CD4-positive, alpha-beta T cell (primary cell): ENCODE measurements at regions not wholly inside any gene's neighbourhood (a gene's known extent, or its start where the extent isn't known, plus 50 kb on each side); places are given as distances from the start of the nearest gene placed in this dataset.

Experiments used
- ATAC-seq: fragments of 200-7000 bp; cut with Tn5 transposase; one replicate; pipeline ENCODE4 v1.10.0; 2022; ENCODE audit warnings: mild to moderate bottlenecking; ENCODE audit not compliant: poor library complexity
- CTCF ChIA-PET: fragments of 350-600 bp; sonication (Branson Sonifier 250); formaldehyde crosslinking; loops from one replicate; lab custom pipeline; 2021; ENCODE audit warnings: antibody characterized with exemption, inconsistent platforms; lab: Charles Lee
- POLR2A ChIA-PET: fragments of 350-600 bp; sonication (Branson Sonifier 250); formaldehyde crosslinking; loops from one replicate; lab custom pipeline; 2021; ENCODE audit warnings: antibody characterized with exemption, inconsistent platforms; lab: Charles Lee
- DNase-seq, 14 experiments: peaks; one replicate each; pipeline ENCODE4 v3.0.0-alpha.2; 2013 to 2020; ENCODE audit warnings: mixed read lengths in 2 of 14
- H3K27ac ChIP-seq, 2 donors: one replicate each; pipeline versions ENCODE4 v1.5.1 to v1.7.0; 2013; ENCODE audit warnings: low read length in 2 of 2, low read depth in 1 of 2, mild to moderate bottlenecking in 1 of 2
- H3K27me3 ChIP-seq, 2 experiments: 1 replicate in 1 of 2; 2 replicates in 1 of 2; pipeline versions ENCODE4 v1.6.1 to v1.7.0; 2013; ENCODE audit warnings: low read length in 2 of 2, control low read depth in 1 of 2, mild to moderate bottlenecking in 1 of 2, moderate library complexity in 1 of 2; ENCODE audit not compliant: insufficient read depth in 2 of 2, control insufficient read depth in 1 of 2
- H3K36me3 ChIP-seq: one replicate; pipeline ENCODE4 v1.6.1; 2013; ENCODE audit warnings: low read length, control low read depth; ENCODE audit not compliant: insufficient read depth
- H3K4me1 ChIP-seq: one replicate; pipeline ENCODE4 v1.6.1; 2013; ENCODE audit warnings: low read length, control low read depth; ENCODE audit not compliant: insufficient read depth
- H3K4me3 ChIP-seq: one replicate; pipeline ENCODE4 v1.5.1; 2013; ENCODE audit warnings: mild to moderate bottlenecking, low read length, moderate library complexity
- H3K9me3 ChIP-seq, 2 experiments: 1 replicate in 1 of 2; 2 replicates in 1 of 2; pipeline versions ENCODE4 v1.6.1 to v1.7.0; 2013; ENCODE audit warnings: low read length in 2 of 2, mild to moderate bottlenecking in 2 of 2, control low read depth in 1 of 2, moderate library complexity in 1 of 2; ENCODE audit not compliant: control insufficient read depth in 1 of 2, insufficient read depth in 1 of 2
- H3K27ac Mint-ChIP-seq: one replicate; pipeline ENCODE4 v1.8.0; 2020; ENCODE audit warnings: mixed read lengths
- H3K27me3 Mint-ChIP-seq: one replicate; pipeline ENCODE4 v1.8.0; 2021; ENCODE audit warnings: mixed read lengths
- H3K36me3 Mint-ChIP-seq: one replicate; pipeline ENCODE4 v1.8.0; 2021; ENCODE audit warnings: low read depth, mixed read lengths
- H3K4me1 Mint-ChIP-seq: one replicate; pipeline ENCODE4 v1.8.0; 2021; ENCODE audit warnings: low read depth, mixed read lengths
- H3K4me3 Mint-ChIP-seq: one replicate; pipeline ENCODE4 v1.8.0; 2020; ENCODE audit warnings: mild to moderate bottlenecking, mixed read lengths
- H3K9me3 Mint-ChIP-seq: one replicate; pipeline ENCODE4 v1.8.0; 2020; ENCODE audit warnings: mixed read lengths
- intact Hi-C, 2 experiments: fragments of 100-400 bp; cut with DNase I in 1 of 2; cut with micrococcal nuclease in 1 of 2; formaldehyde crosslinking; loops; one replicate each; pipeline versions ENCODE4 v1.15.1 to v1.9.0; 2023 to 2025; cut with DNase I, micrococcal nuclease
- TF ChIP-seq, protein P1 (sequence below): fragments of 200-600 bp; IDR thresholded peaks from one replicate; pipeline ENCODE4 v1.8.0; 2022; ENCODE audit warnings: antibody characterized with exemption, mild to moderate bottlenecking

DNA sequence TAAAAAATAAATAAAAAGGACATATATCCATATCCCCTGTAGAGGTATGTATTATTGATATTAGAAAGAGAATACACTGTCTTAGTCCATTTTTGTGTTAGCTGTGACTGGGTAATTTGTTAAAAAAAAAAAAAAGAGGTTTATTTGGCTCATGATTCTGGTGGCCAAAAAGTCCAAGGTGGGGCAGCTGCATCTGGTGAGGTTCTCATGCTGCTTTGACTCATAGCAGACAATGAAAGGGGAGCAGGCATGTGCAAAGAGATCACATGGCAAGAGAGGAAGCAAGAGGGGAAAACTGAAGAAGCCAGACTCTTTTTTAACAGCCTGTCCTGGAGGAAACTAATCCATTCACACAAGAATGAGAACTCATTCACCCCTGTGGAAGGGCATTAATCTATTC, 101.6 kb upstream of the MAP4K3 start:
- CTCF ChIA-PET: no interaction called here
- no peaks in the 10 kb centered on the region for H3K4me1 Mint-ChIP-seq
- H3K36me3 Mint-ChIP-seq: no peaks in the 10 kb centered on the region
- TF ChIP-seq, protein P1, sequence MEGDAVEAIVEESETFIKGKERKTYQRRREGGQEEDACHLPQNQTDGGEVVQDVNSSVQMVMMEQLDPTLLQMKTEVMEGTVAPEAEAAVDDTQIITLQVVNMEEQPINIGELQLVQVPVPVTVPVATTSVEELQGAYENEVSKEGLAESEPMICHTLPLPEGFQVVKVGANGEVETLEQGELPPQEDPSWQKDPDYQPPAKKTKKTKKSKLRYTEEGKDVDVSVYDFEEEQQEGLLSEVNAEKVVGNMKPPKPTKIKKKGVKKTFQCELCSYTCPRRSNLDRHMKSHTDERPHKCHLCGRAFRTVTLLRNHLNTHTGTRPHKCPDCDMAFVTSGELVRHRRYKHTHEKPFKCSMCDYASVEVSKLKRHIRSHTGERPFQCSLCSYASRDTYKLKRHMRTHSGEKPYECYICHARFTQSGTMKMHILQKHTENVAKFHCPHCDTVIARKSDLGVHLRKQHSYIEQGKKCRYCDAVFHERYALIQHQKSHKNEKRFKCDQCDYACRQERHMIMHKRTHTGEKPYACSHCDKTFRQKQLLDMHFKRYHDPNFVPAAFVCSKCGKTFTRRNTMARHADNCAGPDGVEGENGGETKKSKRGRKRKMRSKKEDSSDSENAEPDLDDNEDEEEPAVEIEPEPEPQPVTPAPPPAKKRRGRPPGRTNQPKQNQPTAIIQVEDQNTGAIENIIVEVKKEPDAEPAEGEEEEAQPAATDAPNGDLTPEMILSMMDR: no peak
- H3K27ac Mint-ChIP-seq: no peak overlapping the region
- Histone ChIP-seq H3K4me3 (no peak overlapping the region), H3K4me1 (no peaks in the 10 kb centered on the region), H3K27ac (no peak overlapping the region), H3K36me3 (no peaks in the 10 kb centered on the region), H3K27me3 (no peaks in the 10 kb centered on the region), H3K9me3 (no peaks in the 10 kb centered on the region)
- intact Hi-C loops: no loop called here
- H3K27me3 Mint-ChIP-seq: no peaks in the 10 kb centered on the region
- H3K9me3 Mint-ChIP-seq: no peaks in the 10 kb centered on the region
- DNase-seq (no peak), ATAC-seq (no peak)
- POLR2A ChIA-PET: no interaction called here
- H3K4me3 Mint-ChIP-seq: no peak overlapping the region

DNA sequence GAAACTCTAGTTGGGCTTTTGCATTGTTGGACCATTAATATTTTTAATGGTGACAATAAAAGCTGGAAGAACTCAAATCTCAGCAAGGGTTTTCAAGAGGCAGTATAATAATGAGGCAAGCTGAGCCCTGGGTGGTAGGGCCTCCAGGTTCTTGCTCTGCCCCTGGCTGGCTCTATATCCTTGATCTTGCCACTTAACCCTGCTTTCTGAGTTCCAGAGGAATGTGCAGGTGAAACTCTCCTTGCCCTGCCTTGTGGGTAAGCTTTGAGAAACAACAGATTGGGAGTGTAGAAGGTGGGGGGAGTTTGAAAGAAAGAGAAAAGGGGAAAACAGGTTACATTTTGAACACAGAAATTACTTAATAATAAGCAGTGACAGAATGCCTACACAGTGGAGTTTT, 103.3 kb upstream of the MAP4K3 start:
- H3K27me3 ChIP-seq: no peaks in the 10 kb centered on the region
- DNase-seq (no peak), ATAC-seq (no peak)
- H3K4me3 ChIP-seq: no peak overlapping the region
- ChIA-PET CTCF (no interaction called here), POLR2A (no interaction called here)
- H3K36me3 ChIP-seq: no peaks in the 10 kb centered on the region
- TF ChIP-seq, protein P1: no peak
- H3K36me3 Mint-ChIP-seq: no peaks in the 10 kb centered on the region
- no peak overlapping the region for H3K27ac ChIP-seq
- H3K27me3 Mint-ChIP-seq: no peaks in the 10 kb centered on the region
- no peaks in the 10 kb centered on the region for H3K9me3 ChIP-seq
- H3K27ac Mint-ChIP-seq: no peak overlapping the region
- intact Hi-C loops: no loop called here
- no peaks in the 10 kb centered on the region for H3K4me1 ChIP-seq
- no peaks in the 10 kb centered on the region for H3K9me3 Mint-ChIP-seq
- no peak overlapping the region for H3K4me3 Mint-ChIP-seq
- no peaks in the 10 kb centered on the region for H3K4me1 Mint-ChIP-seq

DNA sequence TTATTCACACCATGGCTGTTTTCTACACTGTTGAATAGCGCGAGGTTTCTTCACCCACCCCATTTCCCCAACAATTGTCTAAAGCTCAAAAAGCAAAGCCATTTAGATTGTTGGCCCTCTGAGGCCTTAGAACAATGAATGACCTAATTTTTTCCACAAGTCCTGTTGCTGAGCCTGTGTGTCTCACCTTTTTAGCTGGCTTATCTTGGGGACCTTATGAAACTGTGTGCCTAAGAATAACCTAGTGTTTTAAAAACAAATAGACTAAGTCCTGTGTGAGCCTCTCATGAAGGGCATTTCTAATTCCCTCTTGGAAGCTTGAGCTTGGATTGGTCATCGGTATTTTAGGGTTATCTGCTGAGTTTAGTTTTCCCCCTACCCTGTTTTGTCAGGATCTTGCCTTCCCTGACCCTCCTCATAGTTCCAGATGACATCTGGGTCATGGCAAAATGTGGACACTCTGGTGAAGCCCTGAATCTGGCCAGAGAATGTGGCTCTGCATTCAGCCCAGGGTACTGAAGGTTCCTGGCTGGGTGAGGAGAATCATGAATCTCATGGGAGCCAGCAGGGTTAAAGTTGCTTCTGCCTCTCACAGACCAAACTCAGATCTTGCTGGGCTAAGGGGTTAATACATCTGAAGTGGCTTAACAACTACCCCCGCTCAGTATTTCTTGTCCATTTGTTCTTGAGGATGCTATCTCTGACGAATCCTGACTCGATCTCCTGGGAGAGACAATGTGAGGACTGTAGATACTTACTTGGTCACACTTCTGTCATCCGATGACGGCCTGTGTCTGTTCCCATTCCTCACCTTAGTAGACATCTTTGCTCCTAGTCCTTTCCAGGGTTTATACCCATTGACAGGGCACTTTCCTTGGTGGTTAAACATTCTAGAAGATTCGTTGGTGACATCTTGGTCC, 104.2 kb upstream of the MAP4K3 start:
- intact Hi-C loops: no loop called here
- Mint-ChIP-seq H3K27ac (no peak overlapping the region), H3K27me3 (no peaks in the 10 kb centered on the region), H3K4me3 (no peak overlapping the region), H3K9me3 (no peaks in the 10 kb centered on the region), H3K36me3 (no peaks in the 10 kb centered on the region), H3K4me1 (no peaks in the 10 kb centered on the region)
- ATAC-seq (no peak), DNase-seq (no peak)
- TF ChIP-seq, protein P1: no peak
- Histone ChIP-seq H3K4me1 (no peaks in the 10 kb centered on the region), H3K4me3 (no peak overlapping the region), H3K27ac (no peak overlapping the region), H3K27me3 (no peaks in the 10 kb centered on the region), H3K9me3 (no peaks in the 10 kb centered on the region), H3K36me3 (no peaks in the 10 kb centered on the region)
- ChIA-PET CTCF (no interaction called here), POLR2A (no interaction called here)
